PC-9 (cell line): ENCODE measurements at regions not wholly inside any gene's neighbourhood (a gene's known extent, or its start where the extent isn't known, plus 50 kb on each side); places are given as distances from the start of the nearest gene placed in this dataset.

Source experiments
- CTCF ChIP-seq: fragments of 200-600 bp; sonication (generic); conservative IDR thresholded peaks from 2 replicates; pipeline ENCODE4 v1.6.1; 2017; ENCODE audit warnings: mixed run types, antibody characterized with exemption, mild to moderate bottlenecking, moderate library complexity
- EZH2 ChIP-seq: fragments of 200-600 bp; sonication (generic); IDR thresholded peaks from 2 replicates; pipeline ENCODE4 v1.8.0; 2017; ENCODE audit warnings: antibody characterized with exemption, low read depth

- TF ChIP-seq CTCF (no peak), EZH2 (no peak)
These were observed 134.7 kb upstream of the FAM9C start for GRCh38 chrX:13179100-13179499.
